H1 (cell line): ENCODE measurements at regions not wholly inside any gene's neighbourhood (a gene's known extent, or its start where the extent isn't known, plus 50 kb on each side); places are given as distances from the start of the nearest gene placed in this dataset.
"Not testable (repeated sequence)": the region's sequence is repeated elsewhere in the genome, so short reads cannot be mapped to it uniquely, and the experiment has no call there.

Experiments
- BCL11A ChIP-seq, 2 experiments: IDR thresholded peaks; one replicate each; pipeline ENCODE4 v1.6.1; 2011; ENCODE audit warnings: low read depth in 2 of 2, low read length in 2 of 2, mild to moderate bottlenecking in 2 of 2
- BRCA1 ChIP-seq: IDR thresholded peaks from 2 replicates; pipeline ENCODE4 v1.6.1; 2012; ENCODE audit warnings: low read depth, low read length, improper control_type of control experiment
- CHD7 ChIP-seq: fragments of 300-600 bp; sonication (generic); IDR thresholded peaks from 2 replicates; pipeline ENCODE4 v1.7.1; 2012; ENCODE audit warnings: low read length, moderate library complexity, mild to moderate bottlenecking, inconsistent platforms; ENCODE audit not compliant: insufficient replicate concordance
- CREB1 ChIP-seq: IDR thresholded peaks from 2 replicates; pipeline ENCODE4 v1.6.1; 2012; ENCODE audit warnings: inconsistent platforms
- CTCF ChIP-seq, 3 experiments: IDR thresholded peaks; 1 replicate in 2 of 3; 2 replicates in 1 of 3; pipeline versions ENCODE4 v1.5.1 to v1.6.1; 2011; ENCODE audit warnings: low read length in 3 of 3, mild to moderate bottlenecking in 3 of 3, inconsistent platforms in 2 of 3, low read depth in 1 of 3, moderate library complexity in 1 of 3; ENCODE audit not compliant: insufficient read depth in 1 of 3; ENCODE audit errors: control extremely low read depth in 1 of 3
- GTF2F1 ChIP-seq: IDR thresholded peaks from 2 replicates; pipeline ENCODE4 v1.6.1; 2012; ENCODE audit warnings: low read depth, low read length, improper control_type of control experiment, borderline replicate concordance
- POLR2A ChIP-seq, 2 experiments: IDR thresholded peaks; 1 replicate in 1 of 2; 2 replicates in 1 of 2; pipeline ENCODE4 v1.6.1; 2011; ENCODE audit warnings: low read depth in 2 of 2, low read length in 2 of 2, mild to moderate bottlenecking in 2 of 2; ENCODE audit errors: control extremely low read depth in 1 of 2
- RAD21 ChIP-seq, 2 experiments: IDR thresholded peaks in 1 of 2; conservative IDR thresholded peaks in 1 of 2; 2 replicates each; pipeline ENCODE4 v1.6.1; 2011; ENCODE audit warnings: low read depth in 2 of 2, low read length in 2 of 2, improper control_type of control experiment in 1 of 2, inconsistent platforms in 1 of 2, mild to moderate bottlenecking in 1 of 2, moderate library complexity in 1 of 2
- RFX5 ChIP-seq: IDR thresholded peaks from 2 replicates; pipeline ENCODE4 v1.6.1; 2011; ENCODE audit warnings: low read depth, low read length, improper control_type of control experiment, borderline replicate concordance
- SRF ChIP-seq: IDR thresholded peaks from 2 replicates; pipeline ENCODE4 v1.6.1; 2011; ENCODE audit warnings: mild to moderate bottlenecking, low read depth, low read length, moderate library complexity
- TAF1 ChIP-seq: IDR thresholded peaks from 2 replicates; pipeline ENCODE4 v1.6.1; 2011; ENCODE audit warnings: mild to moderate bottlenecking, low read depth, low read length
- YY1 ChIP-seq: IDR thresholded peaks from 2 replicates; pipeline ENCODE4 v1.6.1; 2011; ENCODE audit warnings: low read depth, mild to moderate bottlenecking, low read length
- ZNF274 ChIP-seq: IDR thresholded peaks from 2 replicates; pipeline ENCODE4 v1.7.0; 2012; ENCODE audit warnings: low read length, borderline replicate concordance; ENCODE audit errors: extremely low read depth
- TF ChIP-seq, protein P1 (sequence below): IDR thresholded peaks from 2 replicates; pipeline ENCODE4 v1.6.1; 2011; ENCODE audit warnings: low read depth, mild to moderate bottlenecking, low read length; ENCODE audit not compliant: insufficient read depth

DNA sequence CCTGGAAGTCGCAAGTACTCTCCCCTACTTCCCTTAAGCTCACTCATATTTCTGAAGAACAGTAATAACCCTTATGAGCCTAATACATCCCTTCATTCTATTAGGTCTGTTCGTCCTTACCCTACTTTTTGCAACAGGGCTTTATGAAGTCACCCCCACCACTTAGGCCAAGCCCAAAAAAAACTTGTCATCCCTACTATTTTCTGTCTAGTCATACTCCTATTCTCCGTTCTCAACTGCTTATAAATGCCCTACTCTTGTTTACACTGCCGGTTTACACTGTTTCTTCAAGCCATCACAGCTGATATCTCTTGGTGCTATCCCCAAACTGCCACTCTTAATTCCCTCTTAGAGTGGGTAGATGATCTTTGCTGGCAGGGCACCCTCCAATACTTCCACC, 458.2 kb upstream of the GRM7 start:
- TF ChIP-seq CTCF (IDR thresholded peaks at IDR 0.05; ENCODE audit: control extremely low read depth in 1 of 3, insufficient read depth in 1 of 3, low read depth in 1 of 3, low read length in 3 of 3); SRF; POLR2A (IDR thresholded peaks at IDR 0.05; ENCODE audit: control extremely low read depth in 1 of 2, low read depth in 2 of 2, low read length in 2 of 2); GTF2F1; BRCA1; BCL11A (IDR thresholded peaks at IDR 0.05; ENCODE audit: low read depth in 2 of 2, low read length in 2 of 2); ZNF274; YY1; RFX5; CHD7; TAF1; CREB1; RAD21 (IDR thresholded peaks at IDR 0.05 in 1 of 2, conservative IDR thresholded peaks at IDR 0.05 in 1 of 2; ENCODE audit: low read depth in 2 of 2, low read length in 2 of 2): not testable (repeated sequence)
- TF ChIP-seq, protein P1, sequence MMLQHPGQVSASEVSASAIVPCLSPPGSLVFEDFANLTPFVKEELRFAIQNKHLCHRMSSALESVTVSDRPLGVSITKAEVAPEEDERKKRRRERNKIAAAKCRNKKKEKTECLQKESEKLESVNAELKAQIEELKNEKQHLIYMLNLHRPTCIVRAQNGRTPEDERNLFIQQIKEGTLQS, result not testable (repeated sequence)
